NCI-H1048 (cell line): ENCODE measurements at regions not wholly inside any gene's neighbourhood (a gene's known extent, or its start where the extent isn't known, plus 50 kb on each side); places are given as distances from the start of the nearest gene placed in this dataset.

Experiments used
- DNase-seq: peaks from one replicate; lab custom pipeline; 2025; lab: John Stamatoyannopoulos, UW

DNA sequence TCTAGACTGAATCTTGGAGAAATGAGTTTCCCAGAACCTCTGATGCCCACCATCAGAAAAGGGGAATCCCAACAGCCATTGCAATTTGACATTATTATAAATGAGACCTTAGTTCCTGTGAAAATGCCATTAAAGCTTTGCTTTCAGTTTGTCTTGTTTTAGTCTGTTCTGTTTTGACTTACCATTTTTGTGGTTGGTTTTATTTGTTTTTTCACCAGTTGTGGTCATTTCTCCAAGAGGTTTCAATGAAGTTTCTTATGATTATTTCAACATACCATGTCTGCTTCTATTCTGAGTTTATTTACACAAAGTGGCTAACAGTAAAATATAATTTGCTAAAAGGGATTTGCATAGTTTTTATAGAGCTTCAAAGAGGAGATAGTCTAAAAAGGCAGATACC, 175.0 kb upstream of the MCTP2 start:
- no peak for DNase-seq

DNA sequence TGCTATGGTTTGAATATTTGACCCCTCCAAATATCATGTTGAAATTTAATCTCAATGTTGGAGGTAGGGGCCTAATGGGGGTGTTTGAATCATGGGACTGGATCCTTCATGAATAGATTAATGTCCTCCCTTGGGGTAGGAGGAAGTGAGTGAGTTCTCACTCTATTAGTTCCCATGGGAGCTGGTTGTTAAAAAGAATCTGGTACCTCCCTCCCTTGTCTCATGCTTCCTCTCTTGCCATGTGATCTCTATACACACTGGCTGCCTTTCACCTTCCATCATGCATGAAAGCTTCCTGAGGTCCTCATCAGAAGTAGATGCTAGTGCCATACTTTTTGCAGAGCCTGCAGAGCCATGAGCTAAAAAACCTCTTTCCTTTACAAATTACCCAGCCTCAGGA, 177.7 kb upstream of the MCTP2 start:
- DNase-seq, result no peak

DNA sequence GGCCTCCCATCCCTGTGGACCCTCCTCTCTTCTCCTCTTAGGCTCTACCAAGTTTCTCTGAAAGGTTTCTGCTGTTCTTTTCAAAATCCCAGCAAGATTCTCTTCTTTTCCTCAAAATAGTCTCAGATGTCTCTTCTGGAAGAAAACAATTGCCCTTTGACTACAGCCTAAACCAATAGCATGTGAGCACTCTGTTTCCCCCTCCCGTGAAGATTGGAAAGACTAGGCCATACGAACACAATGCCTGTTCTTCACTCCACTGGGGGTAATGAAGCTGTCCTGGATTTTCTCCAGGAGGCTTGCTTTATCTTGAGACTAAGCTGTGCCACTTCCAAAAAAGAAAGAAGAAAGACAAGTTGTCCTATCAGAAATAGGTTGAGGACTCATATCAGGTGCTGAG, 178.7 kb upstream of the MCTP2 start:
- DNase-seq, result no peak

DNA sequence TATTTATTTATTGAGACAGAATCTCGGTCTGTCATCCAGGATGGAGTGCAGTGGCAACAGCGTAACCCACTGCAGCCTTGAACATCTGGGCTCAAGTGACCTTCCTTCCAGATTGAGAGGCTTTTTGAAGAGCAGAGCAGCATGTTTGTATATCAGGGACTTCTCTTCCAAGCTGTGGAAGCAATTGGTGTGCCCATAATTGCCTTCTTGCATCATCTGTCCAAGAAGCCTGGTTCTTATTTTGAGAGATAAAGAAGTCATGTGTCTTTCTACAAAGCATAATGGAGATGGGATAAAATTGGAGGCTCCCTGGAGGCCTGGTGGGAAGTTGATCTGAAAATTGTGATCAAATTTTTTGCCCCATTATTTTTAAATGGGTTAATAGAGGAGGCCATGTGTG, 183.8 kb upstream of the MCTP2 start:
- DNase-seq, result no peak

DNA sequence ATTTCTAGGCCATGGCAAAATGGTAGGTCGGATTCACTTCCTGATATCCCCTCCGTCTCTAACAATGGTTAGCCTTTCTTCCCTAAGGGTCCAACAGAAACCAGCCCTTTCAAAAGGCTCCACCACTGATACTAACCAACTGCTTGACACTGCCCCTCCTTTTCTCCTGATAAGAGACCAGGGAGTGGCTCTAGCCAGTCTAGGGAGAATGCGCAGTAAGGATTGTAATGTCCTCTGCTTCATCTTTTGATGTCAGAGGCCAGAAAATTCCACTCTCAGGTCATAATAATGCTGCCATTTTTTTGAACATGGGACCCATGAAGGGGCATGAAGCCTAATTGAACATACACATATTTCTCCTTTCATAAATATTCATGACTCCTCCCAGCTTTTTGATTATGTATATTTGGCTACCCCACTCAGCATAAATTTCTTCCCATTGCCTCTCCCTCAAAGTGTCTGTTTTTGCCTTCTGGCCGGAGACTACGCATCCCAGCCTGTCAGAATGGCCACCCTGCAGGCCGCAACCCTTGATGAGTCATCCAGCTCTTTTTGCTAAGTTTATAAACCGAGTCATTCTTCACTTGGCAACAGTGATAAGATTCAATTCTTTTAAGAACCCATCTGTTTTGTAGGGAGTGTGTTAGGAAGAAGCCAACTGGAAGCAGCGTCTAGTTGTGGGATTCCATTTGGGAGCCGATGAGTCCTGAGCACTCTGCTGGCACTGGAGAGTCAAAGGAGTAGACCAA, 189.0 kb upstream of the MCTP2 start:
- no peak for DNase-seq

DNA sequence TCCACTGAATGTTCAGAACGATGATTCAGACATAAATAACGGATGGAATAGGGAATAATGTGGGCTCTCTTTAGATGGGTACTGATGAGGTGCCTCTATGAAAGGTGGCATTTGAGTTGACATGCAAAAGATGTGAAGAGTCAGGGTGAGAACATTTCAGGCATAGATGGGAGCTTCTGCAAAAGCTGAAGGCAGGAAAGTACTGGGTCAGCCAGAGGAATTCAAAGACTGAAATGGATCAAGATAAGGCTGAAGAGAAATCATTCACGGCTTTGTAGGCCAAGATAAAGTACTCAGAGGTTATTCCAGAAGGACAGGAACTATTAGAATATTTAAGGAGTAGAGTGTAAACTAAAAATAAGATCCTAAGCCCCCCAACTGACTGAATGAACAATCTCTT, 189.6 kb upstream of the MCTP2 start:
- no peak for DNase-seq

DNA sequence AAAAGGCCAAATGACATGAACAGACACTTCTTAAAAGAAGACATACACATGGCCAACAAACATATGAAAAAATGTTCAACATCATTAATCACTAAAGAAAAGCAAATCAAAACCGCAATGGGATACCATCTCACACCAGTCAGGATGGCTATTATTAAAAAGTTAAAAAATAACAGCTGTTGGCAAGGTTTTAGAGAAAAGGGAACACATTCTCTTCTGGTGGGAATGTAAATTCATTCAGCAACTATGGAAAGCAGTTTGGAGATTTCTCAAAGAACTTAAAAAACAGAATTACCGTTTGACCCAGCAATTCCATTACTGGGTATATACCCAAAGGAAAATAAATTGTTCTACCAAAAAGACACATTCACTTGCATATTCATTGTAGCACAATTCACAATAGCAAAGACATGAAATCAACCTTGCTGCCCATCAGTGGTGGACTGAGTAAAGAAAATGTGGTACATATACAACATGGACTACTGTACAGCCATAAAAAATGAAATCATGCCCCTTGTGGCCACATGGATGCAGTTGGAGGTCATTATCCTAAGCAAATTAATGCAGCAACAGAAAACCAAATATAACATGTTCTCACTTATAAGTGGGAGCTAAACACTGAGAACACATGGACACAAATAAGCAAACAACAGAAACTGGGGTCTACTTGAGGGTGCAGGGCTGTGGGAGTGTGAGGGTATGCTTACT, 190.7 kb upstream of the MCTP2 start:
- DNase-seq, result no peak

DNA sequence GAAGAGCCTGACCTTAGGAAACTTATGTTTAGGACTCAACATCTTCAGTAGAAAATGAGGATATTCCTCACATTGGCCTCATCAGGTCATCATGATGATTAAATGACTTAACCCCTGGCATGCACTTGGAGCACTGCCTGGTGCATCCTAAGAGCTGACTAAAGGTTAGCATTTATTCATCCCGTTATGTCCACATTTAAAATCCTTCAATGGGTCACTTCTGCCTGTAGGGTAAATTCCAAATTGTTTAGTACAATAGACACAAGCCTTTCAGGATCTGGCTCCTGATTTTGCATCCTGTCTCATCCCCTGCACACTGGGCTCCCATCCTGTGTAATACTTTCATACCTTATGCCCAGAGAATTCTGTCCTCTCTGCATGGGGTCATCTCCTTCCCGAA, 195.2 kb upstream of the MCTP2 start:
- DNase-seq, result no peak

DNA sequence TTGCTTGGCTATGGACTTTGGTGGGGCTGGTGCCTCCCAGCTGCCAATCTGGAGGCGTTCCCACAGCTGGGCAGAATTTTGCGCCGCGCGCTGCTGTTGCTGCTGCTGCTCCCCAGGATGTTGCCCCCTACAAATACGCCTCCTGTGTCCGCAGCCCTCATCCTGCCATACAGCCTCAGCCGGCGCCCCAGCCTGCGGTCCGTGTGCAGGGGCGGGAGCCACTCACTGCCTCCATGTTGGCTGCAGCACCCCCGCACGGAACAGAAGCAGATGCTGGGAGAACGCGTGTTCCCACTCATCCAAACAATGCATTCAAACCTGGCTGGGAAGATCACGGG, 197.7 kb upstream of the MCTP2 start:
- no peak for DNase-seq

DNA sequence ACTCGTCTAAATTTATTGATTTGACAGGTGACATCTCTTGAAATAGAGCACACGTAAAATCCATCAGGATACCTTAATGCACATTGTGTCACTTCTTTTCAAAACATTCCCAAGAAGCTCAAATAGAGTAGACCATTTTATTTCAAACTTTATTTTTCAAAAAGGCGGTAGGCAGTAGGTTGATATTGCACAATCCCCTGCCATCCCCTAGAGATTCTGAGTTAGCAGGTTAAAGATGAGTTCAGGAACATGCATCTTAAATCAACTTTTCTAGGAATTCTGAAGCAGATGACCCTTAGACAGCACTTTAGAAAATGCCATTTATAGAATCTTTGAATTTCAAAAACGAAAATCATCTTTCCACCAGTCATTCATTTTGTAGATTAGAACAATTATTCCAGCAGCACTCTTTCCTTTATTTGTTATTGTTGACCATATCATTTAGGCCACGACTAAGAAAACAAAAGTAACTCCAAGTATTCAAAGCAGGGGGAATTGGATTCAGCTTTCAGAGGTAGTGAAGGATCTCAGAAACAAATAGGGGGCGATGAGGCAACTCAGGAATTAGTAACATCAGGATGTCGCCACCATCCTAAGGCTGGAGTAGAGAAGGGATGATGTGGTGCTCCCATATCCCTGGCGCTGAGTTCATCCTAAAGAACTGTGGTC, 198.2 kb upstream of the MCTP2 start:
- DNase-seq, result no peak

DNA sequence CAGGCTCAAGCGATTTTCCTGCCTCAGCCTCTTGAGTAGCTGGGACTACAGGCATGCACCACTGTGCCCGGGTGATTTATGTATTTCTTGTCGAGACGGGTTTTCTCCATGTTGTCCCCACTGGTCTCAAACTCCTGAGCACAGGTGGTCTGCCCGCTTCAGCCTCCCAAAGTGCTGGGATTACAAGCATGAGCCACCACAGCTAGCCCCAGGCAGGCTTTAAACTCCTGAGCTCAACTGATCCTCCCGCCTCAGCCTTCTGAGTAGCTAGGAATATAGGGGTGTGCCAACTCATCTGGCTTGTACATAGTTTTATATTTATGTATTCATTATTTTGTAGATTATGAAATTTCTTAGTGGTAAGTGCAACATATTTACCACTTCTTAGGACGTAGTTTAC, 198.8 kb upstream of the MCTP2 start:
- no peak for DNase-seq

DNA sequence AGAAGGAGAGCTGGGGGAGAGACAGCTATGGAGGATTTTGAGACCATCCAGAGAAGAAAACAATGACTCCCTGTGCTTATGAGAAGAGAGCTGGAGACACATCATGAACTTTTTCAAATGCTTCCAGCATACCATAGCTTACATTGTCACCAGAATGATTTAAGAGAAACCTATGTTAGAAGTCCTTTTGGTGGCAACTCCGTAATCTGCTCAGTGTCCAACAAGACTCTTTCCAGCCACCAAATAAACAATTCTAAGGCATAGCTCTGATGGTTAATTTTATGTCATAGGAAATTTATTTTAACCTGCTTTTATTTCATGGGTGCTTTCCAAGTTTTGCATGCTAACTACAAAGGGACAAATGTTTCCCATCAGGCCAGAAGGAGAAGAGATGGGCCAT, 200.3 kb upstream of the MCTP2 start:
- no peak for DNase-seq

DNA sequence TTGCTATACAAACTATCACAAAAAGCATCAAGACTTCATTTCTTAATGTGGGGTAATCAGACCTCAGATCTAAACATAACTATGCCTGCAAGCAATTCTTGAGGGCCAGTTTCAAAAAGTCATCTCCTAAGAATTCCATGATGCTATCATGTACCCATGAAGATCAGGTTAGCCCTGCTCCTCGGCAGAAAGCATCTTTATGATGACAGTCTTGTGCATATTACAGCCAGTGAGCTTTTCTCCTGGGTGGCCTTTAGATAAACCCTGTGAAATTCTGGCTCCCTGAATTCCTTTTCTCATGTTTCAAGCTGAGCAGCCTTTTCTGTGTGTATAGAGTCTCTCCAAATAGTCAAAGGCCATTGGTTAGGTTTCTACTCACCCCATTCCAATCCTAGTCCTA, 201.9 kb upstream of the MCTP2 start:
- DNase-seq, result no peak

DNA sequence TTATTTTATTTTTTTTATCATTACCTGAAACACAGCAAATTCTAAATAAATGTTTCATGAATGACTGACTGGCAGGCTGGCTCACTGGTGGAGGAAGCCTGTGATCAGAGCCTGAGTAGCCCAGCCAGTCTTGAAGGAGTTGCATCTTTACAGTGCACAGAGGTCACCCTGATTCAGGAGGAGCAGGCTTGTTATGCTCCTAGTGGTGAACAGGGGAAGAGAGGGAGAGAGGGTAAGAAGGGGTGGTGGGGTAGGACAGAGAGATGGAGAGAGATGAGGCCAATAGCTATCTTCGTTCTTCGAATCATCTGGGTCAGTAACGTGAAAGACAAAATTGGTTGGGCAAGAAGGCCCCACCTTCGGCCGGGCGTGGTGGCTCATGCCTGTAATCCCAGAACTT, 202.6 kb upstream of the MCTP2 start:
- no peak for DNase-seq

DNA sequence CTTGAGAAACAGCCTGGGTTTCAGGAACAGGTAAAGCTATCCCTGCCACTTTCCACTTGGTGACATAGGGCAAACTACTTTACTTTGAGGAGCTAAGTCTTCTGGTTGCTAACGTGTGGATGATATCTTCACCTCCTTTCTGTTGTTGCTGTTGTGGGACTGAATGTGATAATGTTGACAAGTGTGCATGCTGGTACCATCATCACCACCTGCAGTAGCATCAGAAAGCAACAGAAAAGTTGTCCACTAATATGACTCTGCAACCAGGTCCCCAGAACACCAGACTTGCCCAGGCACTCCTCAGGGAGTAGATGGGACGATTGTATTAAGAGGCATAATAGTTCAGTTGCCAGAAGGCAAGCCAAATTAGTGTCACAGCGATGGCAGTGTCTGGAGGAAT, 203.2 kb upstream of the MCTP2 start:
- DNase-seq, result no peak

DNA sequence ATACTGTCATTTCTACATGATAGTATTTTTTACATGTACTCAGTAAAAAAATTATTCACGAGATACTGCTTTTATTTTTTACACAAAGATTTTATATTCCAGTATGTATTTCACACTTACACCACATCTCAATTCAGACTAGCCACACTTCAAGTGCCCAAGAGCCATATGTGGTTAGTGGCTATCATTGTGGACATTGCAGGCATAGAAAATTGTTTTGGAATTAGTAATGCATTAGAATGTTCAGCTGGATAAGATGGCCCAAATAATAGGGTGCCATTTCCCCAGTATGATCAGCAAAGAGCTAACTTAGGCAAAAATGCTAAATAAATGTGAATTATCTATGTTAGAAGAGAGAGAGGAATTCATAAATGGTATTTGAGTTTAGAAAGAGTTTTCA, 203.8 kb upstream of the MCTP2 start:
- DNase-seq, result no peak

DNA sequence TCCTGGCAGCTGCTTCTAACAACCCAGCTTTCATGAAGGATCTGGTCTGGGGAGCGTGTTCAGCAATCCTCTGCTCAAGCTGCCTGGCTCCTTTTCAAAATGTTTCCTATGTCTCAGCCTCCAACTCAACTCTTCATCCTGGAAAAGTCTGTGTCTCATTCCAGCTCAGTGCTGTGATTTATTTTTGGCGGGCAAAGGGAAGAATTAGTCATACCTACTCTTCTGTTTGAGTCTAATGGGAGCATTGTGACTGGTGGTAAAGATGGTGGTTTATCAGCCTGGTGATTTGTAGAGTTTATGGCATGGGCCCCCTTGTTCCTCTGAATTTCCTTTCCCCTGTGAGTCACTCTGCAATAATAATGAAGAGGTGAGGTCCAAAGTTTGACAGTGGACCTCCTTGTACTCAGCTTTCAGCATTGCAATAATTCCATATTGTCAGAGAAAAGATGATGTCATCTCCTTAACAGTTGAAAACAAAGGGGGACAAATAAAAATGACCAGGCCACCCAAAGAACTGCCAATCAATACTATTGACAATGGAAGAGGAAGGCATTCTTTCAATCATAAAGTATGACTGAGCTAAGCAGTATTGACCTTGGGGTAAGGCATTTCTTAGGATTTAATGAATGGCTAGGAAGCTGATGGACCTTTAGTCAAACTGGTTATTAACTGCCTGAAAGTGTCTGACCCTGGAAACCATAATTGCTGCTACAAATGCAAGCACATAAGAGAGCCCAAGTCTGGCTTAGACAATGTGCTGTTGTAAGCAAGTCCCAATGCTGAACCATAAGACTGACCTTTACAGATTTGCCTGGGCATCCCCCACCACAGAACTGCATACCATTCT, 204.7 kb upstream of the MCTP2 start:
- no peak for DNase-seq

DNA sequence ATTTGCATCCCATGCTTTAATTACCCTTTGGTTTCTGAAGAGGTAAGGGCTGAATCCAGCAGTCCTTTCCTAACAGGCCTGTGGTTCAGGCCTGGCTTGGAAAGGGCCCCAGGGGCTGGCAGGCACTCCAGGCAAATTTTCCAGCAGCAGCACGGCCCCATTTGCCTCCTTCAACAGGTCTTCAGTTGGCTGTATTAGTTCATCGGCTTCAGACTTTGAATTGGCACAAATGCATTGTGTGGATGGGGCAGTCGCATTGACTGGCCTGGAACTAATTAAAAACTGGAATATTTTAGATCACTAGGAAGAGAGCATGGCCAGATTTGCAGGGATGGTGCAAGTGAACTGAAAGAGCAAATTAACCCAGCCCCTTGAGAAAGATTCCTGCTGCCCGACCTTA, 207.8 kb upstream of the MCTP2 start:
- DNase-seq, result no peak

DNA sequence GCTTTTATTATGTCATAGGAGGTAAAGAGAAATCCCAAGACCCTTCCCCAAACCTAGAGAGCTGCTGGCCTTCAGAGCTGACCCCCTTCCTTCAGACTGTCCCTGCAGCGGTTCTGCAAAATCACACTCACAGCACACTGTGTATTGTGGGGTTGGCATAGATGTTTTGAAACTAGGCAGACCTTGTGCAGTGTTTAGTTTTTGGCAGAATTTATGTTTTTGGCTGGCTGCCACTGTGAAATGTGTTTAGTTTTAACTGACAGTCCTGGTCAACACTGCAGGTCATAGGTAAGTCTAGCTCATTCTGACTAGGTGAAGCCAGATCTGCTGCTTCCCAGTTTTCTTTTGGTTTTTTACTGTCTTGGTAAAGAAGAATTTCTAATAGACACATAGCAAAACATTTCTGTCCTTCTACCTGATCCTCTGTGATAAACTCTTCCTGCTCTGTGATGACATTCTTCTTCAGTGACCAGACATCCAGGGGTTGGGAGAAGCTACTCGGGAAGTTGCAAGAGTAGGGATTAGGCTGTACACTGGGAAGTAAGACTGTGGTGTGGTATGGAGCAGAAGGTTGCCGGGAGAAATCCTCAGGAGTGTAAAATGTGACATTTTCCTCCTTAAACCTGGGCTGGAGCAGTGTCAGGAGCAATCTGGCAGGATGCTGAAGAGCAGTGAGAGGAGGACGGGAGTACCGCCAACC, 209.6 kb upstream of the MCTP2 start:
- no peak for DNase-seq

DNA sequence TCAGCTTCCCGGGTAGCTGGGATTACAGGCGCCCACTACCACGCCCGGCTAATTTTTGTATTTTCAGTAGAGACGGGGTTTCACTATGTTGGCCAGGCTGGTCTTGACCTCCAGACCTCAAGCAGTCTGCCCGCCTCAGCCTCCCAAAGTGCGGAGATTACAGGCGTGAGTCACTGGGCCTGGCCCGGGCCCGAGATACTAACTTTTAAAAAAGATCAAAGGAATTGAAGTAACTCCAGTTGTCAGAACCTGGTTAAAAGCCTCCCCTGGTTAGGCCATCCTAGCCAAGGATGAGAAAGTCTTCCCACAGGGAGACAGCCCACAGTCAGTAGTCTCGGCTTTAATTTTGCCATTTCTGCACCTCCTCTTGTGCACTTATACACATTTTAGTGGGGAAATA, 212.3 kb upstream of the MCTP2 start:
- DNase-seq, result no peak

DNA sequence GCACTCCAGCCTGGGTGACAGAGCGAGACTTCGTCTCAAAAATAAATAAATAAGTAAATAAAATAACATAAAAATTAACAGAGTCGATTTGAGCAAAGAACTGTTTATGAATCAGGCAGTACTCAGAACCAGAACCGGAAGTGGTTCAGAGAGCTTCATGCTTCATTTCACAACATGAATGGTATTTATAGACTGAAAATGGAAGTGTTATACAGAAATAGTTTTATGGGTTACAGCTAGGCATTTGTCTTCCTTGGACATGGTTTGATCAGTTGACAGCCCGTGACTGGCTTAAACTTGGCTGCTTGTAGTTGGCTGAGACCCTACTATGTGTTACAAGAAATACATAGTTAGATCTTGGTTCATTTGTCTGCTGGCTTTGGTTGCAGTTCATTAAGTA, 216.0 kb upstream of the MCTP2 start:
- no peak for DNase-seq
